GM19468 (cell line): ENCODE measurements at regions not wholly inside any gene's neighbourhood (a gene's known extent, or its start where the extent isn't known, plus 50 kb on each side); places are given as distances from the start of the nearest gene placed in this dataset.
"Not testable (repeated sequence)": the region's sequence is repeated elsewhere in the genome, so short reads cannot be mapped to it uniquely, and the experiment has no call there.

Experiments used
- ATAC-seq: cut with Tn5 transposase; IDR thresholded peaks from one replicate; pipeline ENCODE4 v1.9.1; 2021; ENCODE audit warnings: mild to moderate bottlenecking, moderate library complexity, moderate number of reproducible peaks; ENCODE audit not compliant: unreplicated experiment; ENCODE audit errors: extremely low read depth

- no peak for ATAC-seq
Measured at GRCh38 chr4:101670897-101671296, 119.6 kb upstream of the BANK1 start.

- no peak for ATAC-seq
Measured at GRCh38 chr4:101670370-101670769, 120.2 kb upstream of the BANK1 start.

GRCh38 chr4:101669832-101670188, 120.7 kb upstream of the BANK1 start:
- ATAC-seq, result no peak

GRCh38 chr4:101669138-101669831, 121.2 kb upstream of the BANK1 start:
- no peak for ATAC-seq

GRCh38 chr4:101667348-101667747, 123.2 kb upstream of the BANK1 start:
- no peak for ATAC-seq

- ATAC-seq, result no peak
Measured at GRCh38 chr4:101660607-101661006, 129.9 kb upstream of the BANK1 start.

GRCh38 chr4:101655857-101656256, 134.7 kb upstream of the BANK1 start:
- ATAC-seq, result no peak

- ATAC-seq, result no peak
Measured at GRCh38 chr4:101655005-101655404, 135.5 kb upstream of the BANK1 start.

GRCh38 chr4:101651778-101652177, 138.8 kb upstream of the BANK1 start:
- no peak for ATAC-seq

- ATAC-seq, result no peak
Measured at GRCh38 chr4:101649790-101650515, 140.6 kb upstream of the BANK1 start.

- ATAC-seq, result no peak
Measured at GRCh38 chr4:101647710-101648034, 142.9 kb upstream of the BANK1 start.

- ATAC-seq, result no peak
Measured at GRCh38 chr4:101644516-101644915, 146.0 kb upstream of the BANK1 start.

GRCh38 chr4:101643186-101643837, 147.2 kb upstream of the BANK1 start:
- ATAC-seq, result no peak

GRCh38 chr4:101632766-101633165, 157.8 kb upstream of the BANK1 start:
- not testable (repeated sequence) for ATAC-seq

GRCh38 chr4:101630319-101630986, 160.1 kb upstream of the BANK1 start:
- ATAC-seq, result no peak

- ATAC-seq, result no peak
Measured at GRCh38 chr4:101621120-101621519, 169.4 kb upstream of the BANK1 start.

GRCh38 chr4:101615652-101616051, 174.9 kb upstream of the BANK1 start:
- no peak for ATAC-seq

- ATAC-seq, result not testable (repeated sequence)
Measured at GRCh38 chr4:101606989-101607388, 183.5 kb upstream of the BANK1 start.

GRCh38 chr4:101604976-101605375, 185.6 kb upstream of the BANK1 start:
- ATAC-seq, result no peak

GRCh38 chr4:101600287-101600686, 190.2 kb upstream of the BANK1 start:
- no peak for ATAC-seq

GRCh38 chr4:101599620-101600019, 190.9 kb upstream of the BANK1 start:
- no peak for ATAC-seq
